Endodermal cell (in vitro differentiated cells): ENCODE measurements at regions not wholly inside any gene's neighbourhood (a gene's known extent, or its start where the extent isn't known, plus 50 kb on each side); places are given as distances from the start of the nearest gene placed in this dataset.

Source experiments
- DNase-seq: peaks from one replicate; pipeline ENCODE4 v3.0.0-alpha.2; 2017
- H3K27ac ChIP-seq: 2 replicates; pipeline ENCODE4 v1.5.1; 2013; ENCODE audit warnings: mild to moderate bottlenecking, low read depth, low read length, moderate library complexity
- H3K27me3 ChIP-seq: 2 replicates; pipeline ENCODE4 v1.6.1; 2013; ENCODE audit warnings: mild to moderate bottlenecking, low read length, moderate library complexity; ENCODE audit not compliant: insufficient read depth, control insufficient read depth, poor library complexity, severe bottlenecking
- H3K36me3 ChIP-seq: 2 replicates; pipeline ENCODE4 v1.7.0; 2013; ENCODE audit warnings: mild to moderate bottlenecking, low read length, moderate library complexity; ENCODE audit not compliant: control insufficient read depth, insufficient read depth
- H3K4me1 ChIP-seq: one replicate; pipeline ENCODE4 v1.7.0; 2013; ENCODE audit warnings: low read length; ENCODE audit not compliant: control insufficient read depth, insufficient read depth
- H3K4me3 ChIP-seq: 2 replicates; pipeline ENCODE4 v1.5.1; 2013; ENCODE audit warnings: mild to moderate bottlenecking, low read length, moderate library complexity
- H3K9ac ChIP-seq: 2 replicates; pipeline ENCODE4 v1.6.1; 2013; ENCODE audit warnings: mild to moderate bottlenecking, low read length, moderate library complexity; ENCODE audit not compliant: poor library complexity, severe bottlenecking; ENCODE audit errors: extremely low read depth
- H3K9me3 ChIP-seq: 2 replicates; pipeline ENCODE4 v1.6.1; 2013; ENCODE audit warnings: mild to moderate bottlenecking, low read length, moderate library complexity; ENCODE audit not compliant: control insufficient read depth
- H3K27ac Mint-ChIP-seq: 2 replicates; pipeline ENCODE4 v1.8.0; 2020; ENCODE audit warnings: mixed read lengths
- H3K27me3 Mint-ChIP-seq: 2 replicates; pipeline ENCODE4 v1.8.0; 2021; ENCODE audit warnings: mild to moderate bottlenecking, mixed read lengths; ENCODE audit not compliant: insufficient read depth
- H3K36me3 Mint-ChIP-seq: 2 replicates; pipeline ENCODE4 v1.8.0; 2020; ENCODE audit warnings: low read depth, mixed read lengths
- H3K4me1 Mint-ChIP-seq: 2 replicates; pipeline ENCODE4 v1.8.0; 2020; ENCODE audit warnings: mixed read lengths
- H3K4me3 Mint-ChIP-seq: 2 replicates; pipeline ENCODE4 v1.8.0; 2020; ENCODE audit warnings: mild to moderate bottlenecking, moderate library complexity, mixed read lengths
- H3K9me3 Mint-ChIP-seq: 2 replicates; pipeline ENCODE4 v1.8.0; 2020; ENCODE audit warnings: mild to moderate bottlenecking, mixed read lengths
- CTCF ChIP-seq: fragments of 200-600 bp; sonication (generic); conservative IDR thresholded peaks from 2 replicates; pipeline ENCODE4 v1.5.0; 2021; ENCODE audit warnings: antibody characterized with exemption, mild to moderate bottlenecking
- WGBS, 2 experiments: methylation state at CpG; one replicate each; pipeline versions ENCODE4 v1.1.5 to v1.1.7; 2013; ENCODE audit warnings: missing lambda C conversion rate in 2 of 2, mixed read lengths in 1 of 2; ENCODE audit not compliant: insufficient coverage in 1 of 2, insufficient read length in 1 of 2; 5-methylcytosine and 5-hydroxymethylcytosine counted together

- no peak overlapping the region for H3K9ac ChIP-seq
- no peaks in the 10 kb centered on the region for H3K4me1 ChIP-seq
- no peak overlapping the region for H3K4me3 Mint-ChIP-seq
- H3K27me3 Mint-ChIP-seq = no peaks in the 10 kb centered on the region
- H3K27ac ChIP-seq = no peak overlapping the region
- H3K36me3 Mint-ChIP-seq = no peaks in the 10 kb centered on the region
- H3K9me3 Mint-ChIP-seq = no peaks in the 10 kb centered on the region
- WGBS, 2 experiments = 93% methylated on average over 8 of the region's 8 CpGs
- no peaks in the 10 kb centered on the region for H3K9me3 ChIP-seq
- peaks cover 4% of the 10 kb centered on the region for H3K4me1 Mint-ChIP-seq
- no peak overlapping the region for H3K27ac Mint-ChIP-seq
- no peak for TF ChIP-seq CTCF
- DNase-seq = no peak
- H3K4me3 ChIP-seq = no peak overlapping the region
- H3K36me3 ChIP-seq = no peaks in the 10 kb centered on the region
- no peaks in the 10 kb centered on the region for H3K27me3 ChIP-seq
These were observed 273.3 kb upstream of the SEMA6A start for GRCh38 chr5:116847960-116848359.

GRCh38 chr5:116844015-116844414 is 269.4 kb upstream of the SEMA6A start:
- Mint-ChIP-seq H3K9me3 (no peaks in the 10 kb centered on the region), H3K27ac (no peak overlapping the region), H3K36me3 (no peaks in the 10 kb centered on the region), H3K4me3 (no peak overlapping the region), H3K4me1 (peaks cover 4% of the 10 kb centered on the region), H3K27me3 (no peaks in the 10 kb centered on the region)
- no peak overlapping the region for H3K9ac ChIP-seq
- no peaks in the 10 kb centered on the region for H3K27me3 ChIP-seq
- H3K27ac ChIP-seq = no peak overlapping the region
- H3K36me3 ChIP-seq = no peaks in the 10 kb centered on the region
- WGBS, 2 experiments = 97% methylated on average over 3 of the region's 3 CpGs; no CpG with 5 or more reads in 1 of the 2 experiments
- DNase-seq = no peak
- H3K9me3 ChIP-seq = no peaks in the 10 kb centered on the region
- no peak for TF ChIP-seq CTCF
- no peak overlapping the region for H3K4me3 ChIP-seq
- no peaks in the 10 kb centered on the region for H3K4me1 ChIP-seq

- no peaks in the 10 kb centered on the region for H3K36me3 Mint-ChIP-seq
- WGBS, 2 experiments = 86 to 95% methylated on average over 2 of the region's 4 CpGs
- no peaks in the 10 kb centered on the region for H3K9me3 ChIP-seq
- no peak overlapping the region for H3K27ac ChIP-seq
- no peak overlapping the region for H3K9ac ChIP-seq
- H3K4me1 Mint-ChIP-seq = peaks cover 4% of the 10 kb centered on the region
- no peak overlapping the region for H3K4me3 ChIP-seq
- no peak overlapping the region for H3K4me3 Mint-ChIP-seq
- H3K27ac Mint-ChIP-seq = no peak overlapping the region
- H3K36me3 ChIP-seq = no peaks in the 10 kb centered on the region
- no peak for DNase-seq
- TF ChIP-seq CTCF = no peak
- H3K27me3 Mint-ChIP-seq = no peaks in the 10 kb centered on the region
- H3K9me3 Mint-ChIP-seq = no peaks in the 10 kb centered on the region
- H3K4me1 ChIP-seq = no peaks in the 10 kb centered on the region
- no peaks in the 10 kb centered on the region for H3K27me3 ChIP-seq
These were observed 267.9 kb upstream of the SEMA6A start for GRCh38 chr5:116842514-116842961.
